ENCODE measurements at regions not wholly inside any gene's neighbourhood (a gene's known extent, or its start where the extent isn't known, plus 50 kb on each side); places are given as distances from the start of the nearest gene placed in this dataset.

- ATAC-seq (no peak), DNase-seq (no peak)
- Histone ChIP-seq H3K27me3 (ENCODE audit: low read depth) (no peaks in the 10 kb centered on the region), H3K4me3 (no peak overlapping the region), H3K27ac (no peak overlapping the region), H3K4me1 (peaks cover 3% of the 10 kb centered on the region), H3K9me3 (no peaks in the 10 kb centered on the region), H3K36me3 (no peaks in the 10 kb centered on the region)
- intact Hi-C loops (cut with DNase I): no loop called here
- TF ChIP-seq CTCF (IDR thresholded peaks at IDR 0.05): no peak
These were observed 85.7 kb downstream of the GLUL start for GRCh38 chr1:182305861-182306260.

- ATAC-seq: no peak
- intact Hi-C loops (cut with DNase I): no loop called here
These were observed 87.0 kb downstream of the GLUL start for GRCh38 chr1:182304627-182305026.

GRCh38 chr1:182304218-182304617, 87.4 kb downstream of the GLUL start:
- Histone ChIP-seq H3K4me3 (no peak overlapping the region), H3K9me3 (no peaks in the 10 kb centered on the region), H3K27ac (no peak overlapping the region), H3K36me3 (no peaks in the 10 kb centered on the region), H3K27me3 (ENCODE audit: low read depth) (no peaks in the 10 kb centered on the region), H3K4me1 (peaks cover 3% of the 10 kb centered on the region)
- intact Hi-C loops (cut with DNase I): no loop called here
- TF ChIP-seq CTCF (IDR thresholded peaks at IDR 0.05): no peak
- ATAC-seq (no peak), DNase-seq (no peak)

More at GRCh38 chr1:182304627-182305026, 87.0 kb downstream of the GLUL start:
- no peak overlapping the region for H3K4me3 ChIP-seq
- H3K4me1 ChIP-seq: peaks cover 3% of the 10 kb centered on the region
- no peaks in the 10 kb centered on the region for H3K9me3 ChIP-seq
- TF ChIP-seq CTCF (IDR thresholded peaks at IDR 0.05): no peak
- no peak overlapping the region for H3K27ac ChIP-seq
- H3K27me3 ChIP-seq (ENCODE audit: low read depth): no peaks in the 10 kb centered on the region
- no peaks in the 10 kb centered on the region for H3K36me3 ChIP-seq
- DNase-seq: no peak

- Histone ChIP-seq H3K4me1 (peaks cover 3% of the 10 kb centered on the region), H3K27ac (no peak overlapping the region), H3K9me3 (no peaks in the 10 kb centered on the region), H3K4me3 (no peak overlapping the region), H3K36me3 (no peaks in the 10 kb centered on the region), H3K27me3 (ENCODE audit: low read depth) (no peaks in the 10 kb centered on the region)
- no peak for TF ChIP-seq CTCF (IDR thresholded peaks at IDR 0.05)
- no peak for DNase-seq
- ATAC-seq: no peak
- intact Hi-C loops (cut with DNase I): no loop called here
These were observed 87.8 kb downstream of the GLUL start for GRCh38 chr1:182303778-182304177.

GRCh38 chr1:182301467-182302198, 90.0 kb downstream of the GLUL start:
- Histone ChIP-seq H3K27ac (no peak overlapping the region), H3K36me3 (no peaks in the 10 kb centered on the region), H3K9me3 (no peaks in the 10 kb centered on the region), H3K4me3 (no peak overlapping the region), H3K4me1 (peaks cover 3% of the 10 kb centered on the region), H3K27me3 (ENCODE audit: low read depth) (no peaks in the 10 kb centered on the region)
- no peak for TF ChIP-seq CTCF (IDR thresholded peaks at IDR 0.05)
- ATAC-seq (peak; percentile 51 to 60), DNase-seq (no peak)
- intact Hi-C loops (cut with DNase I): no loop called here
